ENCODE measurements at regions not wholly inside any gene's neighbourhood (a gene's known extent, or its start where the extent isn't known, plus 50 kb on each side); places are given as distances from the start of the nearest gene placed in this dataset.

DNA sequence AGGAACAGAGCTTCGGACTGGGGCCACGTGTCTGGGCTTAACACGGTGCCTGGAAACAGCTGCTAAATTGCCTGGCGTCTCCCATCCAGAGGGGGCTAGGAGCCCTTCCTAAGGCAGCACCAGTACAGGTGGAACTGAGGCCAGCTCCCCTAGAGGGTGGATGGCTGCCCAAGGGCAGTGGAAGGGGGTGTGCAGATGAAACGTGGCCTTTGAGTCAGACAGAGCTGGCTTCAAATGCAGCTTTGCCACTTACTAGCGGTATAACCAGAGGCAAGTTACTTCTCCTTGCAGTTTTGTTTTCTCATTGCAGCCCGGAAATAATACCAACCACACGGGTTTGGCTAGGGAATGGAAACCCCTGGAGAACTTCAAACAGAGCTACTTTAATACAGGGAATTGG, 59.3 kb upstream of the SLC24A4 start:
- H3K4me1 Mint-ChIP-seq = no peaks in the 10 kb centered on the region
- peaks cover 21% of the 10 kb centered on the region for H3K27me3 Mint-ChIP-seq (ENCODE audit: low read depth)
- H3K9me3 Mint-ChIP-seq = no peaks in the 10 kb centered on the region
- H3K27ac Mint-ChIP-seq = no peak overlapping the region
- no peak overlapping the region for H3K4me3 Mint-ChIP-seq
- no peaks in the 10 kb centered on the region for H3K36me3 Mint-ChIP-seq (ENCODE audit: low read depth)
- TF ChIP-seq, protein P1, sequence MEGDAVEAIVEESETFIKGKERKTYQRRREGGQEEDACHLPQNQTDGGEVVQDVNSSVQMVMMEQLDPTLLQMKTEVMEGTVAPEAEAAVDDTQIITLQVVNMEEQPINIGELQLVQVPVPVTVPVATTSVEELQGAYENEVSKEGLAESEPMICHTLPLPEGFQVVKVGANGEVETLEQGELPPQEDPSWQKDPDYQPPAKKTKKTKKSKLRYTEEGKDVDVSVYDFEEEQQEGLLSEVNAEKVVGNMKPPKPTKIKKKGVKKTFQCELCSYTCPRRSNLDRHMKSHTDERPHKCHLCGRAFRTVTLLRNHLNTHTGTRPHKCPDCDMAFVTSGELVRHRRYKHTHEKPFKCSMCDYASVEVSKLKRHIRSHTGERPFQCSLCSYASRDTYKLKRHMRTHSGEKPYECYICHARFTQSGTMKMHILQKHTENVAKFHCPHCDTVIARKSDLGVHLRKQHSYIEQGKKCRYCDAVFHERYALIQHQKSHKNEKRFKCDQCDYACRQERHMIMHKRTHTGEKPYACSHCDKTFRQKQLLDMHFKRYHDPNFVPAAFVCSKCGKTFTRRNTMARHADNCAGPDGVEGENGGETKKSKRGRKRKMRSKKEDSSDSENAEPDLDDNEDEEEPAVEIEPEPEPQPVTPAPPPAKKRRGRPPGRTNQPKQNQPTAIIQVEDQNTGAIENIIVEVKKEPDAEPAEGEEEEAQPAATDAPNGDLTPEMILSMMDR (IDR thresholded peaks at IDR 0.05; ENCODE audit: unreplicated experiment in 3 of 3) = no peak

DNA sequence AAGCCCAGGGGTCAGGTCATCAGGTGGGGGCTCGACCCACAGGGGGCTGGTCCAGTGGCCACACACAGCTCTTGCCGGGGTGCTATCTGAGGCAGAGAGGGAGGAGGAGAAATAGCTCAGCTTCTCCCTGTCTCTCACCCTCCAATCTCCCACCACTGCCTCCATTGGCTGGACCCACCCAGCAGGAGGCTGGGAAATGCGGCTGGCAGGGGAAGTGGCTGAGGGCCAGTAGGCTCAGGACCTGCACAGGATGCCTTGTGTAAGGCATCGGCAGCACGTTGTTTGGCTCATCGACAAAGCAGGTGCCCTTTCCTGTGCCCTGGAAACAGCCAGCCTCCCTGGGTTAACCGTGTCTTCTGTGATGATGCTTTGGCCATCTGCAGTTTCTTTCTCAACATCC, 58.8 kb upstream of the SLC24A4 start:
- Mint-ChIP-seq H3K36me3 (ENCODE audit: low read depth) (no peaks in the 10 kb centered on the region), H3K4me1 (no peaks in the 10 kb centered on the region), H3K27me3 (ENCODE audit: low read depth) (peaks cover 17% of the 10 kb centered on the region), H3K9me3 (no peaks in the 10 kb centered on the region), H3K4me3 (no peak overlapping the region), H3K27ac (no peak overlapping the region)
- TF ChIP-seq, protein P1 (IDR thresholded peaks at IDR 0.05; ENCODE audit: unreplicated experiment in 3 of 3) = no peak

DNA sequence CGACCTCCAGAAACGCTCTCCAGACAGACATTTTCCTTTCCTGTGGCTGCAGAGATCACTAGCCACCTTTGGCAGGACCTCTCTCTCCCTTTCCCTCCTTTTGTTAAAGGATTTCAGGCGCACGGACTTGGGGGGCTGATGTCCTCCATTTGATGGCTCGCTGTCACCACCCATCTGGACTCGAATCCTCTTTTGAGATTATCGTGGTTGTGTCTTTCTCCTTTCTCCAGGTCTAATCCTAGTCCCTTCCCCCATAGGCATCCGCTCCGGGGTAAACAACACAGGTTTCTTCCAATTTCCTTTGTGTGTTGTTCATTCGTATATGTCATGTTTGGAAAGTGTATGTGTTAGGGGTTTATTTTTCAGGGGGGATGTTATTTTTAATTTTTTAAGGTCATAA, 56.7 kb upstream of the SLC24A4 start:
- Mint-ChIP-seq H3K36me3 (ENCODE audit: low read depth) (no peaks in the 10 kb centered on the region), H3K27ac (no peak overlapping the region), H3K4me1 (no peaks in the 10 kb centered on the region), H3K9me3 (peaks cover 7% of the 10 kb centered on the region), H3K27me3 (ENCODE audit: low read depth) (peaks cover 6% of the 10 kb centered on the region), H3K4me3 (no peak overlapping the region)
- TF ChIP-seq, protein P1 (IDR thresholded peaks at IDR 0.05; ENCODE audit: unreplicated experiment in 3 of 3) = no peak

Data from nephron (organoid).